ENCODE measurements at regions not wholly inside any gene's neighbourhood (a gene's known extent, or its start where the extent isn't known, plus 50 kb on each side); places are given as distances from the start of the nearest gene placed in this dataset.

- TF ChIP-seq, protein P1, sequence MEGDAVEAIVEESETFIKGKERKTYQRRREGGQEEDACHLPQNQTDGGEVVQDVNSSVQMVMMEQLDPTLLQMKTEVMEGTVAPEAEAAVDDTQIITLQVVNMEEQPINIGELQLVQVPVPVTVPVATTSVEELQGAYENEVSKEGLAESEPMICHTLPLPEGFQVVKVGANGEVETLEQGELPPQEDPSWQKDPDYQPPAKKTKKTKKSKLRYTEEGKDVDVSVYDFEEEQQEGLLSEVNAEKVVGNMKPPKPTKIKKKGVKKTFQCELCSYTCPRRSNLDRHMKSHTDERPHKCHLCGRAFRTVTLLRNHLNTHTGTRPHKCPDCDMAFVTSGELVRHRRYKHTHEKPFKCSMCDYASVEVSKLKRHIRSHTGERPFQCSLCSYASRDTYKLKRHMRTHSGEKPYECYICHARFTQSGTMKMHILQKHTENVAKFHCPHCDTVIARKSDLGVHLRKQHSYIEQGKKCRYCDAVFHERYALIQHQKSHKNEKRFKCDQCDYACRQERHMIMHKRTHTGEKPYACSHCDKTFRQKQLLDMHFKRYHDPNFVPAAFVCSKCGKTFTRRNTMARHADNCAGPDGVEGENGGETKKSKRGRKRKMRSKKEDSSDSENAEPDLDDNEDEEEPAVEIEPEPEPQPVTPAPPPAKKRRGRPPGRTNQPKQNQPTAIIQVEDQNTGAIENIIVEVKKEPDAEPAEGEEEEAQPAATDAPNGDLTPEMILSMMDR (conservative IDR thresholded peaks at IDR 0.05; ENCODE audit: low read length): no peak
- TF ChIP-seq EZH2phosphoT487 (IDR thresholded peaks at IDR 0.05; ENCODE audit: borderline replicate concordance, low read depth, low read length): no peak
Measured at GRCh38 chr18:60870261-60871153, 462.7 kb upstream of the CDH20 start.

All from OCI-LY7 (cell line).